GM21825 (cell line): ENCODE measurements at regions not wholly inside any gene's neighbourhood (a gene's known extent, or its start where the extent isn't known, plus 50 kb on each side); places are given as distances from the start of the nearest gene placed in this dataset.

Source experiments
- ATAC-seq: cut with Tn5 transposase; IDR thresholded peaks from one replicate; pipeline ENCODE4 v1.9.1; 2021; ENCODE audit warnings: mild to moderate bottlenecking, moderate library complexity; ENCODE audit not compliant: unreplicated experiment

GRCh38 chr22:49609207-49609876, 218.3 kb downstream of the BRD1 start:
- no peak for ATAC-seq

GRCh38 chr22:49608660-49609059, 219.0 kb downstream of the BRD1 start:
- no peak for ATAC-seq

- no peak for ATAC-seq
These were observed 219.4 kb downstream of the BRD1 start for GRCh38 chr22:49608228-49608627.

GRCh38 chr22:49607821-49608220, 219.9 kb downstream of the BRD1 start:
- ATAC-seq: no peak

GRCh38 chr22:49606562-49607290, 220.9 kb downstream of the BRD1 start:
- ATAC-seq: no peak

GRCh38 chr22:49604732-49605302, 222.9 kb downstream of the BRD1 start:
- no peak for ATAC-seq

GRCh38 chr22:49603016-49603415, 224.7 kb downstream of the BRD1 start:
- ATAC-seq: no peak

- ATAC-seq: no peak
These were observed 225.2 kb downstream of the BRD1 start for GRCh38 chr22:49602481-49602880.

- ATAC-seq: no peak
These were observed 225.9 kb downstream of the BRD1 start for GRCh38 chr22:49601614-49602321.

GRCh38 chr22:49600891-49601431, 226.7 kb downstream of the BRD1 start:
- no peak for ATAC-seq

GRCh38 chr22:49600468-49600867, 227.2 kb downstream of the BRD1 start:
- ATAC-seq: no peak

GRCh38 chr22:49599691-49600455, 227.8 kb downstream of the BRD1 start:
- ATAC-seq: no peak

GRCh38 chr22:49599039-49599438, 228.6 kb downstream of the BRD1 start:
- no peak for ATAC-seq

GRCh38 chr22:49598338-49598737, 229.3 kb downstream of the BRD1 start:
- no peak for ATAC-seq

- no peak for ATAC-seq
These were observed 230.1 kb downstream of the BRD1 start for GRCh38 chr22:49597428-49598039.

- ATAC-seq: no peak
These were observed 232.1 kb downstream of the BRD1 start for GRCh38 chr22:49595465-49596078.

- no peak for ATAC-seq
These were observed 233.6 kb downstream of the BRD1 start for GRCh38 chr22:49594078-49594477.

GRCh38 chr22:49593509-49593908, 234.2 kb downstream of the BRD1 start:
- ATAC-seq: no peak

- ATAC-seq: no peak
These were observed 234.7 kb downstream of the BRD1 start for GRCh38 chr22:49592780-49593501.
